ENCODE measurements at regions not wholly inside any gene's neighbourhood (a gene's known extent, or its start where the extent isn't known, plus 50 kb on each side); places are given as distances from the start of the nearest gene placed in this dataset.

DNA sequence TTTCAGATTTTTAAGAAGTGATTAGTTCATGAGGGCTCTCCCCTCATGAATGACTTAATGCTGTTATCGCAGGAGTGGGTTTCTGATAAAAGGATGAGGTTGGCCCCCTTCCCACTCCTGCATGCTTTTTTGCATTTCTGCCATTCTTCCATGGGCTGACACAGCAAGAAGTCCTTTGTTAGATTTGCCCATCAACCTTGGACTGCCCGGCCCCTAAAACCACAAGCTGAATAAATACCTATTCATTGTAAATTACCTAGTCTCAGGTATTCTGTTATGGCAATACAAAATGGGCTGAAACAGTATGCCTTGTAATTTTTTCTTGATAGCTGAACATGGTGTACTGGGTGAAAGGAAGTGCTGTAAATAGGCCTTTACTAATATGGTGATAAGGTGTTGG lies 72.7 kb upstream of the DPH5 start:
- H3K27me3 ChIP-seq, result no peaks in the 10 kb centered on the region
- H3K36me3 ChIP-seq, result no peaks in the 10 kb centered on the region
- no peaks in the 10 kb centered on the region for H3K4me1 ChIP-seq
- H3K9me3 ChIP-seq, result no peaks in the 10 kb centered on the region
- H3K27ac ChIP-seq, result no peak overlapping the region
- no peak for DNase-seq (ENCODE audit: low spot score in 2 of 2)
- no peak overlapping the region for H3K4me3 ChIP-seq
- intact Hi-C loops (cut with DNase I; ENCODE audit: low total_unique reads), result no loop called here
- TF ChIP-seq, protein P1, sequence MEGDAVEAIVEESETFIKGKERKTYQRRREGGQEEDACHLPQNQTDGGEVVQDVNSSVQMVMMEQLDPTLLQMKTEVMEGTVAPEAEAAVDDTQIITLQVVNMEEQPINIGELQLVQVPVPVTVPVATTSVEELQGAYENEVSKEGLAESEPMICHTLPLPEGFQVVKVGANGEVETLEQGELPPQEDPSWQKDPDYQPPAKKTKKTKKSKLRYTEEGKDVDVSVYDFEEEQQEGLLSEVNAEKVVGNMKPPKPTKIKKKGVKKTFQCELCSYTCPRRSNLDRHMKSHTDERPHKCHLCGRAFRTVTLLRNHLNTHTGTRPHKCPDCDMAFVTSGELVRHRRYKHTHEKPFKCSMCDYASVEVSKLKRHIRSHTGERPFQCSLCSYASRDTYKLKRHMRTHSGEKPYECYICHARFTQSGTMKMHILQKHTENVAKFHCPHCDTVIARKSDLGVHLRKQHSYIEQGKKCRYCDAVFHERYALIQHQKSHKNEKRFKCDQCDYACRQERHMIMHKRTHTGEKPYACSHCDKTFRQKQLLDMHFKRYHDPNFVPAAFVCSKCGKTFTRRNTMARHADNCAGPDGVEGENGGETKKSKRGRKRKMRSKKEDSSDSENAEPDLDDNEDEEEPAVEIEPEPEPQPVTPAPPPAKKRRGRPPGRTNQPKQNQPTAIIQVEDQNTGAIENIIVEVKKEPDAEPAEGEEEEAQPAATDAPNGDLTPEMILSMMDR (IDR thresholded peaks at IDR 0.05), result no peak
- no peak for TF ChIP-seq POLR2A (IDR thresholded peaks at IDR 0.05)

- Histone ChIP-seq H3K27me3 (no peaks in the 10 kb centered on the region), H3K4me1 (no peaks in the 10 kb centered on the region), H3K9me3 (no peaks in the 10 kb centered on the region), H3K4me3 (no peak overlapping the region), H3K36me3 (no peaks in the 10 kb centered on the region), H3K27ac (no peak overlapping the region)
- TF ChIP-seq POLR2A (IDR thresholded peaks at IDR 0.05), result no peak
- TF ChIP-seq POLR2AphosphoS5 (IDR thresholded peaks at IDR 0.05), result no peak
- TF ChIP-seq, protein P1 (IDR thresholded peaks at IDR 0.05), result no peak
- no peak for DNase-seq (ENCODE audit: low spot score in 2 of 2)
- intact Hi-C loops (cut with DNase I; ENCODE audit: low total_unique reads), result no loop called here
Measured at GRCh38 chr1:101089613-101090338, 64.2 kb upstream of the DPH5 start.

GRCh38 chr1:101088431-101088830 lies 62.8 kb upstream of the DPH5 start:
- H3K27me3 ChIP-seq, result no peaks in the 10 kb centered on the region
- H3K36me3 ChIP-seq, result no peaks in the 10 kb centered on the region
- TF ChIP-seq, protein P1 (IDR thresholded peaks at IDR 0.05), result no peak
- no peak for TF ChIP-seq POLR2A (IDR thresholded peaks at IDR 0.05)
- no peak for TF ChIP-seq POLR2AphosphoS5 (IDR thresholded peaks at IDR 0.05)
- no peaks in the 10 kb centered on the region for H3K9me3 ChIP-seq
- intact Hi-C loops (cut with DNase I; ENCODE audit: low total_unique reads), result no loop called here
- H3K27ac ChIP-seq, result no peak overlapping the region
- no peak for DNase-seq (ENCODE audit: low spot score in 2 of 2)
- no peaks in the 10 kb centered on the region for H3K4me1 ChIP-seq
- no peak overlapping the region for H3K4me3 ChIP-seq

GRCh38 chr1:101086783-101087182 lies 61.2 kb upstream of the DPH5 start:
- DNase-seq (ENCODE audit: low spot score in 2 of 2), result no peak
- Histone ChIP-seq H3K9me3 (no peaks in the 10 kb centered on the region), H3K27ac (no peak overlapping the region), H3K4me1 (no peaks in the 10 kb centered on the region), H3K4me3 (no peak overlapping the region), H3K36me3 (no peaks in the 10 kb centered on the region), H3K27me3 (no peaks in the 10 kb centered on the region)
- intact Hi-C loops (cut with DNase I; ENCODE audit: low total_unique reads), result no loop called here
- TF ChIP-seq POLR2A (IDR thresholded peaks at IDR 0.05), result no peak
- TF ChIP-seq, protein P1 (IDR thresholded peaks at IDR 0.05), result no peak
- no peak for TF ChIP-seq POLR2AphosphoS5 (IDR thresholded peaks at IDR 0.05)

GRCh38 chr1:101081496-101082488 lies 56.2 kb upstream of the DPH5 start:
- H3K4me1 ChIP-seq, result no peaks in the 10 kb centered on the region
- DNase-seq (ENCODE audit: low spot score in 2 of 2), result no peak
- no peaks in the 10 kb centered on the region for H3K9me3 ChIP-seq
- TF ChIP-seq POLR2A (IDR thresholded peaks at IDR 0.05) (no peak), POLR2AphosphoS5 (IDR thresholded peaks at IDR 0.05) (no peak)
- TF ChIP-seq, protein P1 (IDR thresholded peaks at IDR 0.05), result no peak
- H3K27ac ChIP-seq, result no peak overlapping the region
- H3K4me3 ChIP-seq, result no peak overlapping the region
- intact Hi-C loops (cut with DNase I; ENCODE audit: low total_unique reads), result no loop called here
- H3K36me3 ChIP-seq, result no peaks in the 10 kb centered on the region
- H3K27me3 ChIP-seq, result no peaks in the 10 kb centered on the region
